GM12878 (cell line): ENCODE measurements at regions not wholly inside any gene's neighbourhood (a gene's known extent, or its start where the extent isn't known, plus 50 kb on each side); places are given as distances from the start of the nearest gene placed in this dataset.

ENCODE experiments used
- BHLHE40 ChIP-seq, 2 experiments: fragments of 450-650 bp in 1 of 2; IDR thresholded peaks; 2 replicates each; pipeline ENCODE4 v1.6.1; 2011 to 2017; ENCODE audit warnings: low read depth in 2 of 2, borderline replicate concordance in 1 of 2, improper control_type of control experiment in 1 of 2, low read length in 1 of 2, mild to moderate bottlenecking in 1 of 2
- E4F1 ChIP-seq: fragments of 450-650 bp; IDR thresholded peaks from 2 replicates; pipeline ENCODE4 v1.6.1; 2018; ENCODE audit warnings: borderline replicate concordance, mild to moderate bottlenecking; ENCODE audit not compliant: partially characterized antibody
- LARP7 ChIP-seq: fragments of 450-650 bp; IDR thresholded peaks from 2 replicates; pipeline ENCODE4 v1.6.1; 2017; ENCODE audit warnings: mild to moderate bottlenecking
- MEF2B ChIP-seq: fragments of 450-650 bp; IDR thresholded peaks from 2 replicates; pipeline ENCODE4 v1.6.1; 2018; ENCODE audit warnings: mild to moderate bottlenecking, moderate library complexity; ENCODE audit not compliant: partially characterized antibody, poor library complexity, severe bottlenecking
- PBX3 ChIP-seq: IDR thresholded peaks from 2 replicates; pipeline ENCODE4 v1.6.1; 2011; ENCODE audit warnings: mild to moderate bottlenecking, low read depth, low read length, moderate library complexity; ENCODE audit not compliant: insufficient replicate concordance
- PML ChIP-seq: IDR thresholded peaks from 2 replicates; pipeline ENCODE4 v1.6.1; 2012; ENCODE audit warnings: low read length, inconsistent platforms
- POLR2AphosphoS2 ChIP-seq: IDR thresholded peaks from 2 replicates; pipeline ENCODE4 v1.6.1; 2011; ENCODE audit warnings: low read depth, mild to moderate bottlenecking, low read length, improper control_type of control experiment, moderate library complexity
- SREBF1 ChIP-seq: IDR thresholded peaks from 2 replicates; pipeline ENCODE4 v1.6.1; 2012; ENCODE audit warnings: mild to moderate bottlenecking, low read length
- TAF1 ChIP-seq: IDR thresholded peaks from 2 replicates; pipeline ENCODE4 v1.6.1; 2011; ENCODE audit warnings: mild to moderate bottlenecking, low read depth, low read length, borderline replicate concordance
- TCF7 ChIP-seq: IDR thresholded peaks from 2 replicates; pipeline ENCODE4 v1.6.1; 2014; ENCODE audit warnings: antibody characterized with exemption, borderline replicate concordance
- ZBTB4 ChIP-seq: fragments of 450-650 bp; formaldehyde crosslinking; IDR thresholded peaks from 2 replicates; pipeline ENCODE4 v1.4.0; 2022; ENCODE audit warnings: mild to moderate bottlenecking, moderate library complexity

- TF ChIP-seq E4F1 (no peak), ZBTB4 (CRISPR knock-in tag) (no peak), MEF2B (no peak), BHLHE40 (IDR thresholded peaks at IDR 0.05; ENCODE audit: borderline replicate concordance in 1 of 2, low read depth in 2 of 2, low read length in 1 of 2) (no peak), PML (no peak), POLR2AphosphoS2 (no peak), TAF1 (no peak), TCF7 (no peak), LARP7 (no peak), PBX3 (no peak), SREBF1 (no peak)
Observed at GRCh38 chr10:64344211-64344610, 823.0 kb downstream of the REEP3 start (continued).
